CD8-positive, alpha-beta memory T cell (primary cell): ENCODE measurements at regions not wholly inside any gene's neighbourhood (a gene's known extent, or its start where the extent isn't known, plus 50 kb on each side); places are given as distances from the start of the nearest gene placed in this dataset.

ENCODE experiments used
- CTCF ChIA-PET: fragments of 350-600 bp; sonication (Branson Sonifier 250); formaldehyde crosslinking; loops from one replicate; lab custom pipeline; 2021; ENCODE audit warnings: antibody characterized with exemption; lab: Charles Lee
- POLR2A ChIA-PET: fragments of 350-600 bp; sonication (Branson Sonifier 250); formaldehyde crosslinking; loops from one replicate; lab custom pipeline; 2021; ENCODE audit warnings: antibody characterized with exemption; lab: Charles Lee
- DNase-seq, 5 donors: peaks; one replicate each; pipeline versions ENCODE4 v3.0.0 to v3.0.0-alpha.2; 2020 to 2022; ENCODE audit warnings: mixed read lengths in 1 of 5
- H3K27ac ChIP-seq: one replicate; pipeline ENCODE4 v1.7.0; 2013; ENCODE audit warnings: low read depth, mild to moderate bottlenecking, low read length, moderate library complexity
- H3K27me3 ChIP-seq: 2 replicates; pipeline ENCODE4 v1.7.0; 2013; ENCODE audit warnings: low read length, mild to moderate bottlenecking; ENCODE audit not compliant: insufficient read depth, poor library complexity, severe bottlenecking
- H3K36me3 ChIP-seq: 2 replicates; pipeline ENCODE4 v1.7.0; 2013; ENCODE audit warnings: mild to moderate bottlenecking, low read length, moderate library complexity; ENCODE audit not compliant: insufficient read depth
- H3K4me1 ChIP-seq: 2 replicates; pipeline ENCODE4 v1.7.0; 2013; ENCODE audit warnings: mild to moderate bottlenecking, low read length, moderate library complexity; ENCODE audit not compliant: insufficient read depth
- H3K4me3 ChIP-seq: 2 replicates; pipeline ENCODE4 v1.7.0; 2013; ENCODE audit warnings: mild to moderate bottlenecking, low read length
- H3K9me3 ChIP-seq: 2 replicates; pipeline ENCODE4 v1.7.0; 2013; ENCODE audit warnings: mild to moderate bottlenecking, low read length
- H3K27ac Mint-ChIP-seq, 8 donors: one replicate each; pipeline ENCODE4 v1.8.0; 2020 to 2021; ENCODE audit warnings: mixed read lengths in 8 of 8, mild to moderate bottlenecking in 6 of 8, inconsistent platforms in 3 of 8, moderate library complexity in 3 of 8
- H3K27me3 Mint-ChIP-seq, 2 donors: one replicate each; pipeline ENCODE4 v1.8.0; 2020 to 2021; ENCODE audit warnings: mixed read lengths in 2 of 2, mild to moderate bottlenecking in 1 of 2, moderate library complexity in 1 of 2
- H3K36me3 Mint-ChIP-seq, 3 donors: one replicate each; pipeline ENCODE4 v1.8.0; 2020 to 2021; ENCODE audit warnings: mixed read lengths in 3 of 3, inconsistent platforms in 1 of 3, mild to moderate bottlenecking in 1 of 3
- H3K4me1 Mint-ChIP-seq, 3 donors: one replicate each; pipeline ENCODE4 v1.8.0; 2020 to 2021; ENCODE audit warnings: mixed read lengths in 3 of 3, inconsistent platforms in 1 of 3, mild to moderate bottlenecking in 1 of 3
- H3K4me3 Mint-ChIP-seq, 7 donors: one replicate each; pipeline ENCODE4 v1.8.0; 2020 to 2021; ENCODE audit warnings: mixed read lengths in 7 of 7, mild to moderate bottlenecking in 6 of 7, moderate library complexity in 4 of 7, inconsistent platforms in 2 of 7
- H3K9me3 Mint-ChIP-seq, 5 donors: one replicate each; pipeline ENCODE4 v1.8.0; 2020 to 2022; ENCODE audit warnings: mixed read lengths in 5 of 5, mild to moderate bottlenecking in 3 of 5, moderate library complexity in 2 of 5, inconsistent platforms in 1 of 5

DNA sequence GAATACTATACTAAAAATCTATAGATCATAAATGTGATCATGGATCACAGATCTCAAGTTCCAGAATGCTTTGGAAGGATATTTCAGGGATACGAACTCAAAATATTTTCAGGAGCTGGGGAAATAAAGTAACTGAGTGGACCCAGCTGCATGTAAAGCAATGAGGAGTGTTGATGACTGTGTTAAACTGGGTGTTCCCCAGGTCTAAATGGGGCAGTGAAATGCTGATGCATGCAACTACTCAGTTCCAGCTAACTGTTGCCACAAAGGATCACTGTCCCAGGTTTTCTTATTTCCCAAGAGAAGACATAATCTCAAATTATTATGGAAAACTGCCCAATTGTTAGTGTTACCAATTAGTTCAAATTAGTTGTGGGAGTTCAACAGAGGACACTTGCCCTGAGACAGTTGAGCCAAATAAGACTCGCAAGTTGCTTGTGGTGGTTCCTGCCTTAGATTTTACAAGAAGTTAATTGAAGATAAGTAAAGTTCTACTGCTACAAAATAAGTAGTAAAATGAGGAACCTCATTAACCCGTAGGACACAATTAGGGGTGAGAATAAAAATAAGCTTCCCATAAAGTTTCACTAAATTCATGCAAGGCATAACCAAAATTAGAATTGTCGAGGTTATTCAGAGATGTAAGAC lies 66.3 kb upstream of the IL12A start:
- Histone ChIP-seq H3K36me3 (no peaks in the 10 kb centered on the region), H3K9me3 (no peaks in the 10 kb centered on the region), H3K27ac (no peak overlapping the region), H3K4me3 (no peak overlapping the region), H3K27me3 (no peaks in the 10 kb centered on the region), H3K4me1 (no peaks in the 10 kb centered on the region)
- Mint-ChIP-seq H3K4me1 (no peaks in the 10 kb centered on the region), H3K27ac (peak overlapping the region in 1 of 8 donors; percentile 48), H3K9me3 (no peaks in the 10 kb centered on the region), H3K4me3 (no peak overlapping the region), H3K27me3 (peaks cover 7 to 12% of the 10 kb centered on the region in 2 donors), H3K36me3 (no peaks in the 10 kb centered on the region)
- DNase-seq: no peak
- ChIA-PET POLR2A (no interaction called here), CTCF (no interaction called here)

DNA sequence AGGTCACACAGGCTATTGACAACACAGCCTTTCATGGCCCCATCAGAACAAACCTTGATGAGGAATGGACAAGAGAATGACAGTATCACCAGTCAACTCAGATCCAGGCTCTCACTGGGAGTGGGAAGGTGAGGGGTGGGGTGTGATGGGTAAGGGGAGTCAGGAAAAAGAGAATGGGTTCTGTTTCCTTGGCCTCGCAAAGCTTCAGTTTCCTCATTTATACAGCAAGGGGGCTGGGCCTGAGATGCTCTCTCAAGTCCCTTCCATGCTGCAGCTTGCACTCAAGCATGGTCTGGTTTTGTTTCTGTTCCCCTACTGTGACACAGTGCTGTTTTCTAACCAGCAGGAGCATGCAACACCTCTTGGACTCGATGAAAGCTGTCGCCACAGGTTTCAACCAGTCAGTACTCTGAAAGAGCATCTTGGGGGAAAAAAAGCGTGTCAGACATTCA lies 65.7 kb upstream of the IL12A start:
- CTCF ChIA-PET: no interaction called here
- no peak overlapping the region for H3K27ac ChIP-seq

GRCh38 chr3:159923336-159923735 lies 65.3 kb upstream of the IL12A start:
- Histone ChIP-seq H3K4me3 (no peak overlapping the region), H3K4me1 (no peaks in the 10 kb centered on the region), H3K9me3 (no peaks in the 10 kb centered on the region), H3K36me3 (no peaks in the 10 kb centered on the region), H3K27me3 (no peaks in the 10 kb centered on the region), H3K27ac (no peak overlapping the region)
- CTCF ChIA-PET: no interaction called here
- Mint-ChIP-seq H3K9me3 (no peaks in the 10 kb centered on the region), H3K27ac (no peak overlapping the region), H3K4me3 (no peak overlapping the region), H3K27me3 (peaks cover 3 to 10% of the 10 kb centered on the region in 2 donors), H3K36me3 (no peaks in the 10 kb centered on the region), H3K4me1 (no peaks in the 10 kb centered on the region)
- POLR2A ChIA-PET: interaction anchor here (0.6 kb wide), 1 partner anchor 42 kb away, joined by 3 read pairs; no protein-coding TSS in a partner anchor
- DNase-seq: no peak

More for the DNA sequence above, 65.7 kb upstream of the IL12A start:
- Mint-ChIP-seq H3K4me3 (no peak overlapping the region), H3K27me3 (peaks cover 3 to 10% of the 10 kb centered on the region in 2 donors), H3K36me3 (no peaks in the 10 kb centered on the region), H3K9me3 (no peaks in the 10 kb centered on the region), H3K27ac (no peak overlapping the region), H3K4me1 (no peaks in the 10 kb centered on the region)
- Histone ChIP-seq H3K4me3 (no peak overlapping the region), H3K36me3 (no peaks in the 10 kb centered on the region), H3K4me1 (no peaks in the 10 kb centered on the region), H3K9me3 (no peaks in the 10 kb centered on the region), H3K27me3 (no peaks in the 10 kb centered on the region)
- POLR2A ChIA-PET: interaction anchor here (0.6 kb wide), 1 partner anchor 43 kb away, joined by 3 read pairs; no protein-coding TSS in a partner anchor
- DNase-seq: no peak

DNA sequence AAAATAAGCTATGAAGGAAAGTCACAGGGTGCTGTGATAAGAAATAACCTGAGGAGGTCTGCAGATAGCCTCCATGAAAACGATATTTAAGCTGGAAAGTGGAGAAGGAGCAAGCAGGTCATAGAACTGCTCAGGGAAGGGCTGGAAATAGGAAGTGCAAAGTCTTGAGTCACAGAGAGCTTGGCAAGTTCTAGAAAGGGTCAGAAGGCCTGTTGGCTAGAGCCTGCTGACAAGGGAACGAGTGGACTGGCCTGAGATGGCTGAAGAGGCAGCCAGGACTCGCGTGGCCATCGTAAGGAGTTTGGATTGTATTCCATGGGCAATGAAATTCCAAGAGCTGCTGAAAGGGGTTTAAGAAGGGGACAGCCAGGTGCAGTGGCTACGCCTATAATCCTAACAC lies 64.7 kb upstream of the IL12A start:
- Histone ChIP-seq H3K27me3 (no peaks in the 10 kb centered on the region), H3K27ac (no peak overlapping the region), H3K4me3 (no peak overlapping the region), H3K36me3 (no peaks in the 10 kb centered on the region), H3K4me1 (no peaks in the 10 kb centered on the region), H3K9me3 (no peaks in the 10 kb centered on the region)
- POLR2A ChIA-PET: no interaction called here
- H3K9me3 Mint-ChIP-seq: no peaks in the 10 kb centered on the region
- peaks cover 3 to 9% of the 10 kb centered on the region in 2 donors for H3K27me3 Mint-ChIP-seq
- H3K36me3 Mint-ChIP-seq: no peaks in the 10 kb centered on the region
- H3K4me3 Mint-ChIP-seq: no peak overlapping the region
- H3K27ac Mint-ChIP-seq: no peak overlapping the region
- CTCF ChIA-PET: interaction anchor here (1.0 kb wide), 1 partner anchor 15 kb away, joined by 3 read pairs; no protein-coding TSS in a partner anchor
- H3K4me1 Mint-ChIP-seq: no peaks in the 10 kb centered on the region
- DNase-seq: no peak

- no peak for DNase-seq
- H3K27ac Mint-ChIP-seq: no peak overlapping the region
- CTCF ChIA-PET: interaction anchor here (1.0 kb wide), 1 partner anchor 16 kb away, joined by 3 read pairs; no protein-coding TSS in a partner anchor
- Histone ChIP-seq H3K4me3 (no peak overlapping the region), H3K27me3 (no peaks in the 10 kb centered on the region), H3K4me1 (no peaks in the 10 kb centered on the region), H3K27ac (no peak overlapping the region), H3K9me3 (no peaks in the 10 kb centered on the region), H3K36me3 (no peaks in the 10 kb centered on the region)
- H3K4me3 Mint-ChIP-seq: no peak overlapping the region
- peaks cover 0 to 2% (median 0%) of the 10 kb centered on the region in 3 donors for H3K4me1 Mint-ChIP-seq
- peaks cover 3 to 8% of the 10 kb centered on the region in 2 donors for H3K27me3 Mint-ChIP-seq
- POLR2A ChIA-PET: no interaction called here
- H3K36me3 Mint-ChIP-seq: no peaks in the 10 kb centered on the region
- no peaks in the 10 kb centered on the region for H3K9me3 Mint-ChIP-seq
These were observed 64.2 kb upstream of the IL12A start for GRCh38 chr3:159924411-159924810.

- H3K27ac Mint-ChIP-seq: no peak overlapping the region
- CTCF ChIA-PET: no interaction called here
These were observed 63.4 kb upstream of the IL12A start for GRCh38 chr3:159925248-159925647.

DNA sequence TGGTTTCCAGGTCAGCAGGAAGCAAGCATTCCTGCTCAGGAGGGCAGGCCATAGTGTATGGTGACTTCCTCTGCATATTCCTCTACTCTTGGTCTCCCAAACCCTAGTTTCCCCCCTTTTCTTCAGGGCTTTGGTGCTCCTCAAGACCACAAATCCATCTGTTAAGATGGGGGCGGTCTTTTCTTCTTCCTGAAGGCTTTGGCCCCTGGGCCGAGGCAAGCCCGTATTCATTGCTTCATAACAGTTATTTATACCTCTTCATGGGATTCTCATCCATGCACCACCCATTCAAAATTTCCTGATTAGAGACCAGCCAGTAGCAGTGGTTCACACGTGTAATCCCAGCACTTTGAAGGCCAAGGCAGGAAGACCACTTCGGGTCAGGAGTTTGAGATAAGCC lies 62.1 kb upstream of the IL12A start:
- no peaks in the 10 kb centered on the region for H3K27me3 ChIP-seq
- Mint-ChIP-seq H3K27ac (peak overlapping the region in 1 of 8 donors; percentile 73), H3K9me3 (no peaks in the 10 kb centered on the region), H3K36me3 (no peaks in the 10 kb centered on the region), H3K4me1 (peaks cover 0 to 4% (median 0%) of the 10 kb centered on the region in 3 donors), H3K4me3 (no peak overlapping the region), H3K27me3 (peaks cover 3 to 5% of the 10 kb centered on the region in 2 donors)
- ChIA-PET POLR2A (no interaction called here), CTCF (no interaction called here)
- H3K4me3 ChIP-seq: no peak overlapping the region
- no peak for DNase-seq
- no peaks in the 10 kb centered on the region for H3K36me3 ChIP-seq
- no peaks in the 10 kb centered on the region for H3K4me1 ChIP-seq
- no peaks in the 10 kb centered on the region for H3K9me3 ChIP-seq
- H3K27ac ChIP-seq: no peak overlapping the region

More at GRCh38 chr3:159925248-159925647, 63.4 kb upstream of the IL12A start:
- Histone ChIP-seq H3K27me3 (no peaks in the 10 kb centered on the region), H3K4me3 (no peak overlapping the region), H3K4me1 (no peaks in the 10 kb centered on the region), H3K9me3 (no peaks in the 10 kb centered on the region), H3K36me3 (no peaks in the 10 kb centered on the region), H3K27ac (no peak overlapping the region)
- Mint-ChIP-seq H3K27me3 (peaks cover 3 to 8% of the 10 kb centered on the region in 2 donors), H3K9me3 (no peaks in the 10 kb centered on the region), H3K36me3 (no peaks in the 10 kb centered on the region), H3K4me1 (peaks cover 0 to 4% (median 0%) of the 10 kb centered on the region in 3 donors), H3K4me3 (no peak overlapping the region)
- POLR2A ChIA-PET: no interaction called here
- DNase-seq: no peak

DNA sequence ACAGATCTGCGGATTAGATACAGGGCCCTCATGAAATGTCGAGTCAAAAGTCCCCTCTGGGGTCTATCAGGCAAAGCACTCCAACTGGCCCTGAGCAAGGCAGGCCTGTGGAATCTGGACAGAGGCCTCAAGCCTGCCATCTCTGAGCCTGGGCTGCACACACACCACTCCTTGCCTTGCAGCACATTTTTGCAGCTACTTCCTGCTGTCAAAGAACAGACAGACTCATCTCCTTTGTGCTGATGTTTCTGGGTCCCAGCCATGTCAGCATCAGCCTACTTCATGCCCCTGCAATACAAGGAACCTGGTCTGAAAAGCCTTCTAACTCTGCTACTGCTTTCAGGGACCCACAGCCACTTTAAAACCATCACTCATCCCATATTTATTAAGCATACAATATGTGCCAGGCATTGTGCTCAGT lies 60.6 kb upstream of the IL12A start:
- Mint-ChIP-seq H3K4me3 (peak overlapping the region in 1 of 7 donors; percentile 4), H3K9me3 (peaks cover 0 to 4% (median 2%) of the 10 kb centered on the region in 5 donors), H3K4me1 (peaks cover 0 to 4% (median 0%) of the 10 kb centered on the region in 3 donors), H3K27me3 (peaks cover 0 to 3% of the 10 kb centered on the region in 2 donors), H3K27ac (no peak overlapping the region), H3K36me3 (peaks cover 0 to 2% (median under 1%) of the 10 kb centered on the region in 3 donors)
- no peak overlapping the region for H3K27ac ChIP-seq
- no peak overlapping the region for H3K4me3 ChIP-seq
- ChIA-PET POLR2A (no interaction called here), CTCF (no interaction called here)
- no peak for DNase-seq
- no peaks in the 10 kb centered on the region for H3K4me1 ChIP-seq
- no peaks in the 10 kb centered on the region for H3K9me3 ChIP-seq
- H3K36me3 ChIP-seq: no peaks in the 10 kb centered on the region
- no peaks in the 10 kb centered on the region for H3K27me3 ChIP-seq
